Peyer's patch (tissue), 4 donors: ENCODE measurements at regions not wholly inside any gene's neighbourhood (a gene's known extent, or its start where the extent isn't known, plus 50 kb on each side); places are given as distances from the start of the nearest gene placed in this dataset.

Source experiments
- POLR2A ChIP-seq, 2 donors: fragments of 450-650 bp; IDR thresholded peaks; one replicate each; pipeline ENCODE4 v1.5.1; 2017; ENCODE audit warnings: antibody characterized with exemption in 2 of 2, mild to moderate bottlenecking in 2 of 2, moderate library complexity in 2 of 2
- TF ChIP-seq, protein P1 (sequence below), 6 experiments: fragments of 450-650 bp in 4 of 6; fragments of 200-600 bp in 2 of 6; sonication (generic) in 1 of 6; IDR thresholded peaks; one replicate each; pipeline ENCODE4 v1.5.1; 2017 to 2019; ENCODE audit warnings: antibody characterized with exemption in 6 of 6, mild to moderate bottlenecking in 3 of 6, moderate library complexity in 1 of 6

DNA sequence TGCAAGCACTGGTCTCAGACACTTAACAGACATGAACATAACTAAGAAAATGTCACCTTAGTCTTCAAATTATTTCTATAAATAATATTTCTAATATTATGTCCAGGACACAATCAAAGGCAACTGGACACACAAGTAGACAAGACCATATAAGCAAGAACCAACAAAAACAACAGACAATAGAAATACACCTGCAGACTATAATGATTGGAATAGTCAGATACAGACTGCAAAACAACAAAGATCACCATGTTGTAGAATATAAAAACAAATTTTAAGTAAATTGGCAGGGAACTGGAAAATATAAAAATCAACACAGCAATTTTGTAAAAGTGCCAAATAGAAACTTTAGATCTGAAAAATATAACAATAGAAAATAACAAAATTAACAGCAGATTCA is 220.7 kb downstream of the CLCN4 start:
- no peak for TF ChIP-seq POLR2A (IDR thresholded peaks at IDR 0.05)
- TF ChIP-seq, protein P1, sequence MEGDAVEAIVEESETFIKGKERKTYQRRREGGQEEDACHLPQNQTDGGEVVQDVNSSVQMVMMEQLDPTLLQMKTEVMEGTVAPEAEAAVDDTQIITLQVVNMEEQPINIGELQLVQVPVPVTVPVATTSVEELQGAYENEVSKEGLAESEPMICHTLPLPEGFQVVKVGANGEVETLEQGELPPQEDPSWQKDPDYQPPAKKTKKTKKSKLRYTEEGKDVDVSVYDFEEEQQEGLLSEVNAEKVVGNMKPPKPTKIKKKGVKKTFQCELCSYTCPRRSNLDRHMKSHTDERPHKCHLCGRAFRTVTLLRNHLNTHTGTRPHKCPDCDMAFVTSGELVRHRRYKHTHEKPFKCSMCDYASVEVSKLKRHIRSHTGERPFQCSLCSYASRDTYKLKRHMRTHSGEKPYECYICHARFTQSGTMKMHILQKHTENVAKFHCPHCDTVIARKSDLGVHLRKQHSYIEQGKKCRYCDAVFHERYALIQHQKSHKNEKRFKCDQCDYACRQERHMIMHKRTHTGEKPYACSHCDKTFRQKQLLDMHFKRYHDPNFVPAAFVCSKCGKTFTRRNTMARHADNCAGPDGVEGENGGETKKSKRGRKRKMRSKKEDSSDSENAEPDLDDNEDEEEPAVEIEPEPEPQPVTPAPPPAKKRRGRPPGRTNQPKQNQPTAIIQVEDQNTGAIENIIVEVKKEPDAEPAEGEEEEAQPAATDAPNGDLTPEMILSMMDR (IDR thresholded peaks at IDR 0.05): no peak
